K562 (cell line): ENCODE measurements at regions not wholly inside any gene's neighbourhood (a gene's known extent, or its start where the extent isn't known, plus 50 kb on each side); places are given as distances from the start of the nearest gene placed in this dataset.

Experiments used
- ATAC-seq: fragments of 200-7000 bp; cut with Tn5 transposase; 3 replicates; pipeline ENCODE4 v1.9.1; 2020; ENCODE audit warnings: moderate library complexity
- BruUV-seq: library from RNA; stranded (reverse); fragments of 400-500 nt; replicated peaks from 2 replicates; lab custom pipeline; 2021; lab: Mats Ljungman, UMichigan
- CTCF ChIA-PET: fragments of 300-600 bp; formaldehyde crosslinking; extraction: SDS; loops from one replicate; lab custom pipeline; 2021; ENCODE audit warnings: low intra/inter-chr PET ratio; lab: Yijun Ruan, JAX
- POLR2A ChIA-PET: fragments of 300-600, 350-650 bp; sonication (Branson Sonifier 250); formaldehyde crosslinking; extraction: SDS; loops from one replicate; lab custom pipeline; 2021; ENCODE audit warnings: antibody characterized with exemption, inconsistent platforms; lab: Yijun Ruan, JAX
- DNase-seq, 4 experiments: peaks; one replicate each; pipeline versions ENCODE4 v3.0.0 to v3.0.0-alpha.2; 2011 to 2018; ENCODE audit warnings: low spot score in 3 of 4, mixed read lengths in 3 of 4; ENCODE audit errors: extremely low read depth in 1 of 4
- FAIRE-seq: peaks from 2 replicates; lab custom pipeline; 2011; peaks lifted over from hg19 to GRCh38; lab: Jason Lieb, UNC
- H2AFZ ChIP-seq: 2 replicates; pipeline ENCODE4 v1.6.0; 2011; ENCODE audit warnings: low read depth, low read length, control low read depth, inconsistent platforms
- H3K27ac ChIP-seq: fragments of 200-600 bp; 3 replicates; pipeline ENCODE4 v1.8.0; 2011; ENCODE audit warnings: low read depth, mild to moderate bottlenecking, control low read depth, inconsistent platforms, low read length, moderate library complexity, mixed read lengths; ENCODE audit errors: extremely low read depth
- H3K27me3 ChIP-seq, 2 experiments: fragments of 300-600 bp in 1 of 2; 2 replicates in 1 of 2; 3 replicates in 1 of 2; pipeline versions ENCODE4 v1.6.0 to v1.8.0; 2011; ENCODE audit warnings: inconsistent platforms in 2 of 2, low read length in 2 of 2, mild to moderate bottlenecking in 1 of 2, mixed read lengths in 1 of 2, moderate library complexity in 1 of 2; ENCODE audit not compliant: control insufficient read depth in 2 of 2, insufficient read depth in 2 of 2
- H3K36me3 ChIP-seq: fragments of 300-600 bp; 3 replicates; pipeline ENCODE4 v1.8.0; 2011; ENCODE audit warnings: mild to moderate bottlenecking, low read length, inconsistent platforms; ENCODE audit not compliant: control insufficient read depth, insufficient read depth
- H3K4me1 ChIP-seq, 2 experiments: fragments of 200-600 bp in 1 of 2; replicated peaks in 1 of 2; 2 replicates in 1 of 2; 3 replicates in 1 of 2; pipeline versions ENCODE4 v1.5.1 to v1.8.0; 2011; ENCODE audit warnings: inconsistent platforms in 2 of 2, low read length in 2 of 2, mild to moderate bottlenecking in 1 of 2, mixed read lengths in 1 of 2, moderate library complexity in 1 of 2; ENCODE audit not compliant: control insufficient read depth in 2 of 2, insufficient read depth in 2 of 2
- H3K4me2 ChIP-seq: 2 replicates; pipeline ENCODE4 v1.6.1; 2011; ENCODE audit warnings: low read length, control low read depth, inconsistent platforms, mixed read lengths; ENCODE audit not compliant: insufficient read depth
- H3K4me3 ChIP-seq: fragments of 200-600 bp; sonication (generic), shearing (Covaris generic); 2 replicates; pipeline ENCODE4 v1.5.1; 2016; ENCODE audit warnings: control low read depth, inconsistent platforms
- H3K79me2 ChIP-seq: fragments of 200-600 bp; 3 replicates; pipeline ENCODE4 v1.8.0; 2011; ENCODE audit warnings: low read length, inconsistent platforms; ENCODE audit not compliant: control insufficient read depth, insufficient read depth
- H3K9ac ChIP-seq, 2 experiments: 2 replicates each; pipeline versions ENCODE4 v1.6.0 to v1.6.1; 2011; ENCODE audit warnings: low read depth in 2 of 2, low read length in 2 of 2, control low read depth in 1 of 2, inconsistent platforms in 1 of 2, mild to moderate bottlenecking in 1 of 2, mixed read lengths in 1 of 2; ENCODE audit not compliant: insufficient read depth in 1 of 2
- H3K9me1 ChIP-seq: one replicate; pipeline ENCODE4 v1.6.0; 2011; ENCODE audit warnings: inconsistent platforms, mild to moderate bottlenecking, low read length, moderate library complexity; ENCODE audit not compliant: control insufficient read depth, insufficient read depth
- H3K9me3 ChIP-seq: replicated peaks from 2 replicates; pipeline ENCODE4 v1.5.1; 2011; ENCODE audit warnings: low read depth, low read length, inconsistent platforms; ENCODE audit not compliant: control insufficient read depth, insufficient read depth
- H4K20me1 ChIP-seq: replicated peaks from 2 replicates; pipeline ENCODE4 v1.6.1; 2011; ENCODE audit warnings: low read length, inconsistent platforms, mixed read lengths; ENCODE audit not compliant: control insufficient read depth, insufficient read depth
- BACH1 ChIP-seq: fragments of 200-800 bp; sonication (Bioruptor generic); IDR thresholded peaks from 2 replicates; pipeline ENCODE4 v1.6.1; 2016; ENCODE audit warnings: missing genetic modification characterization, missing compliant biosample characterization
- GABPA ChIP-seq: fragments of 200-800 bp; sonication (Bioruptor generic); conservative IDR thresholded peaks from 2 replicates; pipeline ENCODE4 v1.6.1; 2016; ENCODE audit warnings: low read depth, missing genetic modification characterization, missing compliant biosample characterization
- KDM2B ChIP-seq: fragments of 250-450 bp; sonication (Bioruptor Pico); IDR thresholded peaks from 2 replicates; pipeline ENCODE4 v1.8.0; 2021; ENCODE audit warnings: mild to moderate bottlenecking, moderate library complexity
- KLF1 ChIP-seq: fragments of 450-650 bp; IDR thresholded peaks from 2 replicates; pipeline ENCODE4 v1.6.1; 2016; ENCODE audit warnings: missing genetic modification characterization, missing compliant biosample characterization
- WGBS: fragments of 100-300 bp; shearing (Covaris generic); methylation state at CpG from one replicate; pipeline ENCODE4 v1.1.6; 2016; ENCODE audit warnings: low coverage, mixed read lengths; ENCODE audit not compliant: insufficient coverage; ENCODE audit errors: missing lambda C conversion rate; 5-methylcytosine and 5-hydroxymethylcytosine counted together
- in situ Hi-C: fragments of 300-500 bp; cut with MboI; formaldehyde crosslinking; loops from 4 replicates; pipeline ENCODE4 v1.15.0; 2018; ENCODE audit warnings: inconsistent platforms, mixed read lengths
- intact Hi-C: fragments of 100-400 bp; cut with micrococcal nuclease; formaldehyde crosslinking; loops from 2 replicates; pipeline ENCODE4 v1.14.2; 2022
- TF ChIP-seq, protein P1 (sequence below): fragments of 250-450 bp; sonication (Bioruptor Pico); IDR thresholded peaks from 2 replicates; pipeline ENCODE4 v1.4.0; 2020
- TF ChIP-seq, protein P2 (sequence below): fragments of 450-650 bp; IDR thresholded peaks from 2 replicates; pipeline ENCODE4 v1.6.1; 2016; ENCODE audit warnings: mild to moderate bottlenecking

DNA sequence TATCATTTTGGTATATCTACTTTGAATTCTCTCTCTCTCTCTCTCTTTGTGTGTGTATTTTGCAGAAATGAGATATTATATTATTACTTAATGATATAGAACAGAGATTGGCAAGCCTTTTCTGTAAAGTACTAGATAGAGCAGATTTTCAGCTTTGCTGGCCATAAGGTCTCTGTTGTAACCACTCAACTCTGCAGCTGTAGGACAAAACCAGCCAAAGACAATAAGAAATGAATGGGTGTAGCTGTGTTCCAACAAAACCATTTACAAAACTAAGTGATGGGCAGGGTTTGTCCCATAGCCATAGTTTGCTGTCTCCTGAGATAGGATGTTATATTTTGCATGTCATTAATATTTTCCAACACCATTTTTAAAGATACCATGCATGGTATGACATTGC is 91.2 kb upstream of the TSHZ2 start (continued):
- TF ChIP-seq, protein P1, sequence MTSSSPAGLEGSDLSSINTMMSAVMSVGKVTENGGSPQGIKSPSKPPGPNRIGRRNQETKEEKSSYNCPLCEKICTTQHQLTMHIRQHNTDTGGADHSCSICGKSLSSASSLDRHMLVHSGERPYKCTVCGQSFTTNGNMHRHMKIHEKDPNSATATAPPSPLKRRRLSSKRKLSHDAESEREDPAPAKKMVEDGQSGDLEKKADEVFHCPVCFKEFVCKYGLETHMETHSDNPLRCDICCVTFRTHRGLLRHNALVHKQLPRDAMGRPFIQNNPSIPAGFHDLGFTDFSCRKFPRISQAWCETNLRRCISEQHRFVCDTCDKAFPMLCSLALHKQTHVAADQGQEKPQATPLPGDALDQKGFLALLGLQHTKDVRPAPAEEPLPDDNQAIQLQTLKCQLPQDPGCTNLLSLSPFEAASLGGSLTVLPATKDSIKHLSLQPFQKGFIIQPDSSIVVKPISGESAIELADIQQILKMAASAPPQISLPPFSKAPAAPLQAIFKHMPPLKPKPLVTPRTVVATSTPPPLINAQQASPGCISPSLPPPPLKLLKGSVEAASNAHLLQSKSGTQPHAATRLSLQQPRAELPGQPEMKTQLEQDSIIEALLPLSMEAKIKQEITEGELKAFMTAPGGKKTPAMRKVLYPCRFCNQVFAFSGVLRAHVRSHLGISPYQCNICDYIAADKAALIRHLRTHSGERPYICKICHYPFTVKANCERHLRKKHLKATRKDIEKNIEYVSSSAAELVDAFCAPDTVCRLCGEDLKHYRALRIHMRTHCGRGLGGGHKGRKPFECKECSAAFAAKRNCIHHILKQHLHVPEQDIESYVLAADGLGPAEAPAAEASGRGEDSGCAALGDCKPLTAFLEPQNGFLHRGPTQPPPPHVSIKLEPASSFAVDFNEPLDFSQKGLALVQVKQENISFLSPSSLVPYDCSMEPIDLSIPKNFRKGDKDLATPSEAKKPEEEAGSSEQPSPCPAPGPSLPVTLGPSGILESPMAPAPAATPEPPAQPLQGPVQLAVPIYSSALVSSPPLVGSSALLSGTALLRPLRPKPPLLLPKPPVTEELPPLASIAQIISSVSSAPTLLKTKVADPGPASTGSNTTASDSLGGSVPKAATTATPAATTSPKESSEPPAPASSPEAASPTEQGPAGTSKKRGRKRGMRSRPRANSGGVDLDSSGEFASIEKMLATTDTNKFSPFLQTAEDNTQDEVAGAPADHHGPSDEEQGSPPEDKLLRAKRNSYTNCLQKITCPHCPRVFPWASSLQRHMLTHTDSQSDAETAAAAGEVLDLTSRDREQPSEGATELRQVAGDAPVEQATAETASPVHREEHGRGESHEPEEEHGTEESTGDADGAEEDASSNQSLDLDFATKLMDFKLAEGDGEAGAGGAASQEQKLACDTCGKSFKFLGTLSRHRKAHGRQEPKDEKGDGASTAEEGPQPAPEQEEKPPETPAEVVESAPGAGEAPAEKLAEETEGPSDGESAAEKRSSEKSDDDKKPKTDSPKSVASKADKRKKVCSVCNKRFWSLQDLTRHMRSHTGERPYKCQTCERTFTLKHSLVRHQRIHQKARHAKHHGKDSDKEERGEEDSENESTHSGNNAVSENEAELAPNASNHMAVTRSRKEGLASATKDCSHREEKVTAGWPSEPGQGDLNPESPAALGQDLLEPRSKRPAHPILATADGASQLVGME = no peak
- TF ChIP-seq GABPA = no peak

DNA sequence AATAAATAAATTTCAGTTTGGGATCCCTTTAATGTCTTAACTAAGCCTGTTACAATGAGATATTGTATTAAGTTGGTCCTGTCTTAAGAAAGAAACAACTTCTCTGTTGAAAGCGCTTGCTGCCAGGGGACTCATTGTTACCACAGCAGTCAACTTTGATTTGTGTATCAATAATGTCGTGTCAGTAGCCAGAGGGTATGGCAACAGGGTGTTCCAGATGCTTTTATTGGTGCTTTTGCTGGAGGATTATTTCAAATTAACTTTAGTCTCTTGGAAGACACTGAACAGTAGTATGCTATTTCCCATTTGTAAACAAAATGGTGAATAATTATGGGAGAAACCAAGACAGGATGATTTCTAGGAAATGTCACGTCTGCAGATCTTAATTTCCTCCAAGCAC is 91.9 kb upstream of the TSHZ2 start:
- H3K9ac ChIP-seq = no peak overlapping the region
- H3K36me3 ChIP-seq = no peaks in the 10 kb centered on the region
- no peak overlapping the region for H3K4me3 ChIP-seq
- in situ Hi-C loops = no loop called here
- no peak for FAIRE-seq
- H2AFZ ChIP-seq = no peak overlapping the region
- H3K27me3 ChIP-seq = no peaks in the 10 kb centered on the region
- no peaks in the 10 kb centered on the region for H3K9me1 ChIP-seq
- no peak overlapping the region for H3K4me2 ChIP-seq
- H3K9me3 ChIP-seq = no peaks in the 10 kb centered on the region
- no peak for ATAC-seq
- ChIA-PET CTCF (no interaction called here), POLR2A (no interaction called here)
- no peaks in the 10 kb centered on the region for H3K79me2 ChIP-seq
- no peaks in the 10 kb centered on the region for H4K20me1 ChIP-seq
- no peak for TF ChIP-seq BACH1
- TF ChIP-seq KDM2B = no peak
- TF ChIP-seq, protein P2, sequence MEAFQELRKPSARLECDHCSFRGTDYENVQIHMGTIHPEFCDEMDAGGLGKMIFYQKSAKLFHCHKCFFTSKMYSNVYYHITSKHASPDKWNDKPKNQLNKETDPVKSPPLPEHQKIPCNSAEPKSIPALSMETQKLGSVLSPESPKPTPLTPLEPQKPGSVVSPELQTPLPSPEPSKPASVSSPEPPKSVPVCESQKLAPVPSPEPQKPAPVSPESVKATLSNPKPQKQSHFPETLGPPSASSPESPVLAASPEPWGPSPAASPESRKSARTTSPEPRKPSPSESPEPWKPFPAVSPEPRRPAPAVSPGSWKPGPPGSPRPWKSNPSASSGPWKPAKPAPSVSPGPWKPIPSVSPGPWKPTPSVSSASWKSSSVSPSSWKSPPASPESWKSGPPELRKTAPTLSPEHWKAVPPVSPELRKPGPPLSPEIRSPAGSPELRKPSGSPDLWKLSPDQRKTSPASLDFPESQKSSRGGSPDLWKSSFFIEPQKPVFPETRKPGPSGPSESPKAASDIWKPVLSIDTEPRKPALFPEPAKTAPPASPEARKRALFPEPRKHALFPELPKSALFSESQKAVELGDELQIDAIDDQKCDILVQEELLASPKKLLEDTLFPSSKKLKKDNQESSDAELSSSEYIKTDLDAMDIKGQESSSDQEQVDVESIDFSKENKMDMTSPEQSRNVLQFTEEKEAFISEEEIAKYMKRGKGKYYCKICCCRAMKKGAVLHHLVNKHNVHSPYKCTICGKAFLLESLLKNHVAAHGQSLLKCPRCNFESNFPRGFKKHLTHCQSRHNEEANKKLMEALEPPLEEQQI = no peak
- no peak for TF ChIP-seq KLF1
- intact Hi-C loops = no loop called here
- no TSS peak for BruUV-seq
- WGBS = 0% methylated on average over 3 of the region's 3 CpGs
- no peak overlapping the region for H3K27ac ChIP-seq
- DNase-seq = no peak
- no peaks in the 10 kb centered on the region for H3K4me1 ChIP-seq
